H9 (cell line): ENCODE measurements at regions not wholly inside any gene's neighbourhood (a gene's known extent, or its start where the extent isn't known, plus 50 kb on each side); places are given as distances from the start of the nearest gene placed in this dataset.

Experiments
- DNase-seq: peaks from one replicate; pipeline ENCODE4 v3.0.0-alpha.2; 2017
- H2AFZ ChIP-seq: one replicate; pipeline ENCODE4 v1.6.1; 2013; ENCODE audit warnings: mild to moderate bottlenecking, low read length, control low read depth, moderate library complexity
- H2AK5ac ChIP-seq: 2 replicates; pipeline ENCODE4 v1.6.1; 2013; ENCODE audit warnings: low read length, control low read depth, mixed read lengths; ENCODE audit not compliant: insufficient read length
- H2BK120ac ChIP-seq: one replicate; pipeline ENCODE4 v1.6.1; 2013; ENCODE audit warnings: low read depth, mild to moderate bottlenecking, low read length, control low read depth, inconsistent platforms; ENCODE audit not compliant: poor library complexity, severe bottlenecking
- H2BK12ac ChIP-seq: 2 replicates; pipeline ENCODE4 v1.6.1; 2013; ENCODE audit warnings: low read length, control low read depth, mixed read lengths, low read depth; ENCODE audit not compliant: insufficient read length
- H2BK15ac ChIP-seq: 2 replicates; pipeline ENCODE4 v1.6.1; 2013; ENCODE audit warnings: low read depth, low read length, control low read depth
- H2BK20ac ChIP-seq: one replicate; pipeline ENCODE4 v1.6.1; 2013; ENCODE audit warnings: low read depth, mild to moderate bottlenecking, low read length, control low read depth, inconsistent platforms; ENCODE audit not compliant: poor library complexity, severe bottlenecking
- H2BK5ac ChIP-seq: 2 replicates; pipeline ENCODE4 v1.6.1; 2013; ENCODE audit warnings: low read length, control low read depth, mixed read lengths; ENCODE audit not compliant: insufficient read length
- H3K14ac ChIP-seq: 2 replicates; pipeline ENCODE4 v1.6.1; 2013; ENCODE audit warnings: low read length, control low read depth; ENCODE audit not compliant: insufficient read depth
- H3K18ac ChIP-seq: 2 replicates; pipeline ENCODE4 v1.6.1; 2013; ENCODE audit warnings: low read depth, mild to moderate bottlenecking, mixed read lengths, low read length, control low read depth; ENCODE audit not compliant: insufficient read length
- H3K23ac ChIP-seq: 2 replicates; pipeline ENCODE4 v1.6.1; 2013; ENCODE audit warnings: low read length, control low read depth, mixed read lengths, low read depth; ENCODE audit not compliant: insufficient read length
- H3K23me2 ChIP-seq: 2 replicates; pipeline ENCODE4 v1.6.1; 2013; ENCODE audit warnings: low read depth, mild to moderate bottlenecking, mixed read lengths, low read length, control low read depth; ENCODE audit not compliant: insufficient read length, poor library complexity, severe bottlenecking
- H3K27ac ChIP-seq: 2 replicates; pipeline ENCODE4 v1.5.1; 2013; ENCODE audit warnings: low read length, control low read depth, mixed read lengths, low read depth; ENCODE audit not compliant: insufficient read length
- H3K27me3 ChIP-seq: 2 replicates; pipeline ENCODE4 v1.6.1; 2013; ENCODE audit warnings: low read length, control low read depth, inconsistent platforms; ENCODE audit not compliant: insufficient read depth
- H3K4ac ChIP-seq: 2 replicates; pipeline ENCODE4 v1.6.1; 2013; ENCODE audit warnings: low read depth, mild to moderate bottlenecking, control low read depth, inconsistent platforms, low read length, moderate library complexity
- H3K4me1 ChIP-seq: 2 replicates; pipeline ENCODE4 v1.6.1; 2013; ENCODE audit warnings: low read length, control low read depth, inconsistent platforms; ENCODE audit not compliant: insufficient read depth
- H3K4me2 ChIP-seq: 2 replicates; pipeline ENCODE4 v1.6.1; 2013; ENCODE audit warnings: low read length, control low read depth, mixed read lengths; ENCODE audit not compliant: insufficient read length, insufficient read depth
- H3K56ac ChIP-seq: 2 replicates; pipeline ENCODE4 v1.6.1; 2013; ENCODE audit warnings: low read depth, mild to moderate bottlenecking, mixed read lengths, low read length, control low read depth; ENCODE audit not compliant: insufficient read length
- H3K79me1 ChIP-seq: 2 replicates; pipeline ENCODE4 v1.6.1; 2013; ENCODE audit warnings: low read depth, mild to moderate bottlenecking, moderate library complexity, low read length, control low read depth, inconsistent platforms; ENCODE audit not compliant: insufficient read depth, poor library complexity, severe bottlenecking
- H3K79me2 ChIP-seq: 2 replicates; pipeline ENCODE4 v1.6.1; 2013; ENCODE audit warnings: low read length, control low read depth, inconsistent platforms; ENCODE audit not compliant: insufficient read depth
- H3K9ac ChIP-seq: 2 replicates; pipeline ENCODE4 v1.6.1; 2013; ENCODE audit warnings: low read length, control low read depth, mixed read lengths; ENCODE audit not compliant: insufficient read length; ENCODE audit errors: extremely low read depth
- H3K9me3 ChIP-seq: one replicate; pipeline ENCODE4 v1.6.1; 2013; ENCODE audit warnings: low read depth, low read length, inconsistent platforms; ENCODE audit not compliant: control insufficient read depth
- H3T11ph ChIP-seq: one replicate; pipeline ENCODE4 v1.6.1; 2013; ENCODE audit warnings: mild to moderate bottlenecking, low read length, control low read depth, inconsistent platforms
- H4K20me1 ChIP-seq: one replicate; pipeline ENCODE4 v1.6.1; 2013; ENCODE audit not compliant: control insufficient read depth, insufficient read length, insufficient read depth
- H4K5ac ChIP-seq: 2 replicates; pipeline ENCODE4 v1.6.1; 2013; ENCODE audit warnings: low read depth, mild to moderate bottlenecking, mixed read lengths, low read length, control low read depth; ENCODE audit not compliant: insufficient read length
- H4K8ac ChIP-seq: replicated peaks from 2 replicates; pipeline ENCODE4 v1.6.1; 2013; ENCODE audit warnings: low read length, control low read depth, mixed read lengths, low read depth; ENCODE audit not compliant: insufficient read length
- H4K91ac ChIP-seq: 2 replicates; pipeline ENCODE4 v1.6.1; 2013; ENCODE audit warnings: low read depth, mild to moderate bottlenecking, moderate library complexity, mixed read lengths, low read length, control low read depth; ENCODE audit not compliant: insufficient read length
- H3K27ac Mint-ChIP-seq, 3 experiments: 2 replicates in 2 of 3; 3 replicates in 1 of 3; pipeline ENCODE4 v1.8.0; 2020 to 2021; ENCODE audit warnings: mixed read lengths in 3 of 3, mild to moderate bottlenecking in 1 of 3, moderate library complexity in 1 of 3
- H3K27me3 Mint-ChIP-seq: 2 replicates; pipeline ENCODE4 v1.8.0; 2021; ENCODE audit warnings: low read depth, mild to moderate bottlenecking, moderate library complexity, mixed read lengths
- H3K36me3 Mint-ChIP-seq, 3 experiments: 2 replicates in 2 of 3; 3 replicates in 1 of 3; pipeline ENCODE4 v1.8.0; 2020 to 2021; ENCODE audit warnings: low read depth in 3 of 3, mixed read lengths in 3 of 3; ENCODE audit not compliant: insufficient read depth in 1 of 3
- H3K4me1 Mint-ChIP-seq, 2 experiments: 2 replicates each; pipeline ENCODE4 v1.8.0; 2020; ENCODE audit warnings: mixed read lengths in 2 of 2
- H3K4me3 Mint-ChIP-seq, 2 experiments: 2 replicates in 1 of 2; 3 replicates in 1 of 2; pipeline ENCODE4 v1.8.0; 2020 to 2021; ENCODE audit warnings: mild to moderate bottlenecking in 2 of 2, mixed read lengths in 2 of 2, moderate library complexity in 1 of 2
- H3K9me3 Mint-ChIP-seq, 2 experiments: 2 replicates in 1 of 2; 3 replicates in 1 of 2; pipeline ENCODE4 v1.8.0; 2020; ENCODE audit warnings: mild to moderate bottlenecking in 2 of 2, mixed read lengths in 2 of 2, moderate library complexity in 1 of 2
- WGBS: extraction: QIAGEN DNeasy Blood & Tissue Kit; methylation state at CpG from one replicate; pipeline ENCODE4 v1.1.7; 2013; ENCODE audit warnings: missing lambda C conversion rate, low lambda C conversion rate, mixed read lengths; ENCODE audit not compliant: insufficient read length; ENCODE audit errors: extremely low coverage; 5-methylcytosine and 5-hydroxymethylcytosine counted together
- TF ChIP-seq, protein P1 (sequence below): fragments of 200-600 bp; sonication (generic); conservative IDR thresholded peaks from 3 replicates; pipeline ENCODE4 v1.8.0; 2021; ENCODE audit warnings: antibody characterized with exemption, mild to moderate bottlenecking

DNA sequence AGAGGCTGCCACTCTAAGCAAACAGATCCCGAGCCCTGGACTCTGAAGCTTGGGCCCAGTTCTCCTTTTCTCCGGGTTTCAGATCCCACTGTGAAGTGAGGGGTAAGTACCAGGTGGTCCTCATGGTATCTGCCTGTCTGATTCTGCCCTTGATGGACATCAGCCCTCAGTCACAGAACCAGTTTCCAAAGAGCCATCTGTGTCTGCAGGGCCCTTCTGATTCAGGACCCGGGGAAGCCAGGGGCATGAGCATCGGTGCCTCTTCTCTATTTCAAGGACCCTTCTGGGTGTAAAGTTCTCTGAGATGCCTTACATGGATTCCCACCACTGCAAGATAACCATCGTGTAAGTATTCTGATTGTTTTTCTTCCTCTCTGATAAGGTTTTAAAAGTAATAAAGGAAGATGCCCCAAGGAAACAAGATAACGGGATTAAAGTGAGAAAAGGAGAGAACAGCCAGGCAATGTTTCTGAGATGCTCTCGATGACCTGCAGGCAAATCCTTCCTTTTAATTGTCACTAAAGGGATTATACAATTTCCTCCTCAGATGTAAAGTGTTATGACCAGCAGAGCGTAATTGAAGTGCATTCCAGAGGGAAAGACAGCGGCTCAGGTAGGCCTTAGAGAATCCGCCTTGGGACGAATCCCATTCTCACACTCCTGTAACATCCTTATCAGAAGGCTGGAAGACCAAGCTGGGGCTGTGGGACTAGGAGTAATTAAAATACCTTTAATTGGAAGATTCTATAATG lies 924.3 kb downstream of the TBC1D22A start:
- H3K9me3 Mint-ChIP-seq = peaks cover 12 to 42% of the 10 kb centered on the region in 2 experiments
- peaks cover 3 to 12% of the 10 kb centered on the region in 2 experiments; a peak in 2 of 4 replicates for H3K4me1 Mint-ChIP-seq
- Histone ChIP-seq H4K20me1 (no peaks in the 10 kb centered on the region), H4K91ac (no peak overlapping the region), H4K5ac (no peak overlapping the region), H2BK5ac (no peak overlapping the region), H3K79me1 (no peaks in the 10 kb centered on the region), H3K14ac (no peak overlapping the region), H2AK5ac (no peak overlapping the region), H3K4me2 (no peak overlapping the region), H3K9me3 (no peaks in the 10 kb centered on the region), H3K9ac (no peak overlapping the region), H3T11ph (no peak overlapping the region), H4K8ac (no peak overlapping the region), H3K56ac (no peak overlapping the region), H2BK15ac (no peak overlapping the region), H2BK12ac (no peak overlapping the region), H2BK120ac (no peak overlapping the region), H3K79me2 (no peaks in the 10 kb centered on the region), H3K27ac (no peak overlapping the region), H3K23ac (no peak overlapping the region), H2AFZ (no peak overlapping the region), H3K18ac (no peak overlapping the region), H3K23me2 (no peaks in the 10 kb centered on the region), H3K4ac (no peak overlapping the region), H2BK20ac (peak overlapping the region; percentile 34), H3K4me1 (no peaks in the 10 kb centered on the region), H3K27me3 (no peaks in the 10 kb centered on the region)
- no peak overlapping the region for H3K4me3 Mint-ChIP-seq
- no CpG with 5 or more reads among the region's 11 CpGs for WGBS
- H3K27me3 Mint-ChIP-seq = peaks cover 27% of the 10 kb centered on the region
- H3K27ac Mint-ChIP-seq = no peak overlapping the region
- H3K36me3 Mint-ChIP-seq = peaks cover 3 to 22% (median 15%) of the 10 kb centered on the region in 3 experiments; a peak in 6 of 7 replicates
- TF ChIP-seq, protein P1, sequence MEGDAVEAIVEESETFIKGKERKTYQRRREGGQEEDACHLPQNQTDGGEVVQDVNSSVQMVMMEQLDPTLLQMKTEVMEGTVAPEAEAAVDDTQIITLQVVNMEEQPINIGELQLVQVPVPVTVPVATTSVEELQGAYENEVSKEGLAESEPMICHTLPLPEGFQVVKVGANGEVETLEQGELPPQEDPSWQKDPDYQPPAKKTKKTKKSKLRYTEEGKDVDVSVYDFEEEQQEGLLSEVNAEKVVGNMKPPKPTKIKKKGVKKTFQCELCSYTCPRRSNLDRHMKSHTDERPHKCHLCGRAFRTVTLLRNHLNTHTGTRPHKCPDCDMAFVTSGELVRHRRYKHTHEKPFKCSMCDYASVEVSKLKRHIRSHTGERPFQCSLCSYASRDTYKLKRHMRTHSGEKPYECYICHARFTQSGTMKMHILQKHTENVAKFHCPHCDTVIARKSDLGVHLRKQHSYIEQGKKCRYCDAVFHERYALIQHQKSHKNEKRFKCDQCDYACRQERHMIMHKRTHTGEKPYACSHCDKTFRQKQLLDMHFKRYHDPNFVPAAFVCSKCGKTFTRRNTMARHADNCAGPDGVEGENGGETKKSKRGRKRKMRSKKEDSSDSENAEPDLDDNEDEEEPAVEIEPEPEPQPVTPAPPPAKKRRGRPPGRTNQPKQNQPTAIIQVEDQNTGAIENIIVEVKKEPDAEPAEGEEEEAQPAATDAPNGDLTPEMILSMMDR = no peak
- DNase-seq = no peak
